ENCODE measurements at regions not wholly inside any gene's neighbourhood (a gene's known extent, or its start where the extent isn't known, plus 50 kb on each side); places are given as distances from the start of the nearest gene placed in this dataset.

GRCh38 chr9:23123048-23123632 is 676.5 kb downstream of the DMRTA1 start:
- Histone ChIP-seq H3K27ac (ENCODE audit: low read depth, low read length) (no peak overlapping the region), H3K4me1 (ENCODE audit: control insufficient read depth, insufficient read depth, low read length) (no peaks in the 10 kb centered on the region), H3K9ac (ENCODE audit: low read depth, low read length) (no peak overlapping the region), H3K9me3 (ENCODE audit: control insufficient read depth, insufficient read depth, low read length) (no peaks in the 10 kb centered on the region), H3K4me3 (ENCODE audit: low read depth, low read length) (no peak overlapping the region), H3K36me3 (ENCODE audit: control insufficient read depth, insufficient read depth, low read length) (no peaks in the 10 kb centered on the region), H3K27me3 (ENCODE audit: control insufficient read depth, insufficient read depth, low read length) (no peaks in the 10 kb centered on the region)

GRCh38 chr9:23145467-23145866 is 680.6 kb downstream of the ELAVL2 start:
- no peak overlapping the region for H3K4me3 ChIP-seq (ENCODE audit: low read depth, low read length)
- peaks cover 19% of the 10 kb centered on the region for H3K9me3 ChIP-seq (ENCODE audit: control insufficient read depth, insufficient read depth, low read length)
- H3K4me1 ChIP-seq (ENCODE audit: control insufficient read depth, insufficient read depth, low read length), result no peaks in the 10 kb centered on the region
- no peak overlapping the region for H3K9ac ChIP-seq (ENCODE audit: low read depth, low read length)
- no peaks in the 10 kb centered on the region for H3K27me3 ChIP-seq (ENCODE audit: control insufficient read depth, insufficient read depth, low read length)
- no peak overlapping the region for H3K27ac ChIP-seq (ENCODE audit: low read depth, low read length)
- H3K36me3 ChIP-seq (ENCODE audit: control insufficient read depth, insufficient read depth, low read length), result peaks cover 3% of the 10 kb centered on the region; the same call in 1 of the 2 replicates

GRCh38 chr9:23153058-23153457 is 673.0 kb downstream of the ELAVL2 start:
- Histone ChIP-seq H3K4me1 (ENCODE audit: control insufficient read depth, insufficient read depth, low read length) (peaks cover 12% of the 10 kb centered on the region; the same call in 1 of the 2 replicates), H3K9ac (ENCODE audit: low read depth, low read length) (no peak overlapping the region), H3K36me3 (ENCODE audit: control insufficient read depth, insufficient read depth, low read length) (no peaks in the 10 kb centered on the region), H3K27me3 (ENCODE audit: control insufficient read depth, insufficient read depth, low read length) (no peaks in the 10 kb centered on the region), H3K27ac (ENCODE audit: low read depth, low read length) (no peak overlapping the region), H3K9me3 (ENCODE audit: control insufficient read depth, insufficient read depth, low read length) (no peaks in the 10 kb centered on the region), H3K4me3 (ENCODE audit: low read depth, low read length) (no peak overlapping the region)

- no peaks in the 10 kb centered on the region for H3K27me3 ChIP-seq (ENCODE audit: control insufficient read depth, insufficient read depth, low read length)
- no peaks in the 10 kb centered on the region for H3K9me3 ChIP-seq (ENCODE audit: control insufficient read depth, insufficient read depth, low read length)
- no peak overlapping the region for H3K9ac ChIP-seq (ENCODE audit: low read depth, low read length)
- H3K27ac ChIP-seq (ENCODE audit: low read depth, low read length), result no peak overlapping the region
- no peak overlapping the region for H3K4me3 ChIP-seq (ENCODE audit: low read depth, low read length)
- H3K36me3 ChIP-seq (ENCODE audit: control insufficient read depth, insufficient read depth, low read length), result no peaks in the 10 kb centered on the region
- peaks cover 7% of the 10 kb centered on the region; the same call in 1 of the 2 replicates for H3K4me1 ChIP-seq (ENCODE audit: control insufficient read depth, insufficient read depth, low read length)
Measured at GRCh38 chr9:23160491-23160890, 665.5 kb downstream of the ELAVL2 start.

GRCh38 chr9:23160952-23161469 is 665.0 kb downstream of the ELAVL2 start:
- peaks cover 2% of the 10 kb centered on the region; the same call in 1 of the 2 replicates for H3K4me1 ChIP-seq (ENCODE audit: control insufficient read depth, insufficient read depth, low read length)

GRCh38 chr9:23162789-23163188 is 663.3 kb downstream of the ELAVL2 start:
- H3K36me3 ChIP-seq (ENCODE audit: control insufficient read depth, insufficient read depth, low read length), result no peaks in the 10 kb centered on the region

More at GRCh38 chr9:23160952-23161469, 665.0 kb downstream of the ELAVL2 start:
- no peaks in the 10 kb centered on the region for H3K27me3 ChIP-seq (ENCODE audit: control insufficient read depth, insufficient read depth, low read length)
- H3K27ac ChIP-seq (ENCODE audit: low read depth, low read length), result no peak overlapping the region
- no peaks in the 10 kb centered on the region for H3K9me3 ChIP-seq (ENCODE audit: control insufficient read depth, insufficient read depth, low read length)
- no peak overlapping the region for H3K4me3 ChIP-seq (ENCODE audit: low read depth, low read length)
- no peak overlapping the region for H3K9ac ChIP-seq (ENCODE audit: low read depth, low read length)
- no peaks in the 10 kb centered on the region for H3K36me3 ChIP-seq (ENCODE audit: control insufficient read depth, insufficient read depth, low read length)

GRCh38 chr9:23171479-23171878 is 654.6 kb downstream of the ELAVL2 start:
- no peak overlapping the region for H3K4me3 ChIP-seq (ENCODE audit: low read depth, low read length)

More at GRCh38 chr9:23162789-23163188, 663.3 kb downstream of the ELAVL2 start:
- H3K9me3 ChIP-seq (ENCODE audit: control insufficient read depth, insufficient read depth, low read length), result no peaks in the 10 kb centered on the region
- H3K4me1 ChIP-seq (ENCODE audit: control insufficient read depth, insufficient read depth, low read length), result no peaks in the 10 kb centered on the region
- H3K27me3 ChIP-seq (ENCODE audit: control insufficient read depth, insufficient read depth, low read length), result no peaks in the 10 kb centered on the region
- no peak overlapping the region for H3K4me3 ChIP-seq (ENCODE audit: low read depth, low read length)
- no peak overlapping the region for H3K27ac ChIP-seq (ENCODE audit: low read depth, low read length)
- H3K9ac ChIP-seq (ENCODE audit: low read depth, low read length), result no peak overlapping the region

GRCh38 chr9:23172206-23172605 is 653.8 kb downstream of the ELAVL2 start:
- Histone ChIP-seq H3K4me1 (ENCODE audit: control insufficient read depth, insufficient read depth, low read length) (no peaks in the 10 kb centered on the region), H3K36me3 (ENCODE audit: control insufficient read depth, insufficient read depth, low read length) (no peaks in the 10 kb centered on the region), H3K27ac (ENCODE audit: low read depth, low read length) (no peak overlapping the region), H3K9ac (ENCODE audit: low read depth, low read length) (no peak overlapping the region), H3K4me3 (ENCODE audit: low read depth, low read length) (no peak overlapping the region), H3K9me3 (ENCODE audit: control insufficient read depth, insufficient read depth, low read length) (0 out of 2 replicates have a peak, but pooled peaks cover 4% of the 10 kb centered on the region), H3K27me3 (ENCODE audit: control insufficient read depth, insufficient read depth, low read length) (no peaks in the 10 kb centered on the region)

More at GRCh38 chr9:23171479-23171878, 654.6 kb downstream of the ELAVL2 start:
- H3K27me3 ChIP-seq (ENCODE audit: control insufficient read depth, insufficient read depth, low read length), result no peaks in the 10 kb centered on the region
- H3K4me1 ChIP-seq (ENCODE audit: control insufficient read depth, insufficient read depth, low read length), result no peaks in the 10 kb centered on the region
- H3K27ac ChIP-seq (ENCODE audit: low read depth, low read length), result no peak overlapping the region
- no peak overlapping the region for H3K9ac ChIP-seq (ENCODE audit: low read depth, low read length)
- H3K9me3 ChIP-seq (ENCODE audit: control insufficient read depth, insufficient read depth, low read length), result 0 out of 2 replicates have a peak, but pooled peaks cover 4% of the 10 kb centered on the region
- no peaks in the 10 kb centered on the region for H3K36me3 ChIP-seq (ENCODE audit: control insufficient read depth, insufficient read depth, low read length)

GRCh38 chr9:23172979-23173637 is 652.9 kb downstream of the ELAVL2 start:
- Histone ChIP-seq H3K4me3 (ENCODE audit: low read depth, low read length) (no peak overlapping the region), H3K27me3 (ENCODE audit: control insufficient read depth, insufficient read depth, low read length) (no peaks in the 10 kb centered on the region), H3K9ac (ENCODE audit: low read depth, low read length) (no peak overlapping the region), H3K27ac (ENCODE audit: low read depth, low read length) (no peak overlapping the region), H3K4me1 (ENCODE audit: control insufficient read depth, insufficient read depth, low read length) (no peaks in the 10 kb centered on the region), H3K9me3 (ENCODE audit: control insufficient read depth, insufficient read depth, low read length) (0 out of 2 replicates have a peak, but pooled peaks cover 4% of the 10 kb centered on the region), H3K36me3 (ENCODE audit: control insufficient read depth, insufficient read depth, low read length) (no peaks in the 10 kb centered on the region)

GRCh38 chr9:23194281-23194680 is 631.8 kb downstream of the ELAVL2 start:
- no peaks in the 10 kb centered on the region for H3K4me1 ChIP-seq (ENCODE audit: control insufficient read depth, insufficient read depth, low read length)
- no peak overlapping the region for H3K4me3 ChIP-seq (ENCODE audit: low read depth, low read length)
- no peaks in the 10 kb centered on the region for H3K9me3 ChIP-seq (ENCODE audit: control insufficient read depth, insufficient read depth, low read length)
- H3K27ac ChIP-seq (ENCODE audit: low read depth, low read length), result no peak overlapping the region
- no peak overlapping the region for H3K9ac ChIP-seq (ENCODE audit: low read depth, low read length)
- H3K27me3 ChIP-seq (ENCODE audit: control insufficient read depth, insufficient read depth, low read length), result no peaks in the 10 kb centered on the region
- no peaks in the 10 kb centered on the region for H3K36me3 ChIP-seq (ENCODE audit: control insufficient read depth, insufficient read depth, low read length)

- Histone ChIP-seq H3K36me3 (ENCODE audit: control insufficient read depth, insufficient read depth, low read length) (no peaks in the 10 kb centered on the region), H3K9ac (ENCODE audit: low read depth, low read length) (no peak overlapping the region), H3K4me3 (ENCODE audit: low read depth, low read length) (no peak overlapping the region), H3K9me3 (ENCODE audit: control insufficient read depth, insufficient read depth, low read length) (no peaks in the 10 kb centered on the region), H3K27me3 (ENCODE audit: control insufficient read depth, insufficient read depth, low read length) (no peaks in the 10 kb centered on the region), H3K4me1 (ENCODE audit: control insufficient read depth, insufficient read depth, low read length) (no peaks in the 10 kb centered on the region), H3K27ac (ENCODE audit: low read depth, low read length) (no peak overlapping the region)
Measured at GRCh38 chr9:23215688-23216087, 610.4 kb downstream of the ELAVL2 start.

All from HUES48 (cell line).